Neuronal stem cell (in vitro differentiated cells): ENCODE measurements at regions not wholly inside any gene's neighbourhood (a gene's known extent, or its start where the extent isn't known, plus 50 kb on each side); places are given as distances from the start of the nearest gene placed in this dataset.

ENCODE experiments used
- DNase-seq: peaks from one replicate; pipeline ENCODE4 v3.0.0-alpha.2; 2013; ENCODE audit warnings: low spot score
- H2AFZ ChIP-seq: one replicate; pipeline ENCODE4 v1.6.1; 2013; ENCODE audit warnings: mild to moderate bottlenecking, low read length, inconsistent platforms
- H2AK5ac ChIP-seq: 2 replicates; pipeline ENCODE4 v1.6.1; 2013; ENCODE audit warnings: low read depth, mild to moderate bottlenecking, inconsistent platforms, low read length, moderate library complexity, mixed read lengths
- H2BK120ac ChIP-seq: 2 replicates; pipeline ENCODE4 v1.6.1; 2013; ENCODE audit warnings: low read depth, mild to moderate bottlenecking, inconsistent platforms, low read length, moderate library complexity, mixed read lengths
- H2BK12ac ChIP-seq: one replicate; pipeline ENCODE4 v1.6.1; 2013; ENCODE audit warnings: low read length, inconsistent platforms
- H2BK15ac ChIP-seq: 2 replicates; pipeline ENCODE4 v1.6.1; 2013; ENCODE audit warnings: mild to moderate bottlenecking, low read length, inconsistent platforms, mixed read lengths
- H2BK5ac ChIP-seq: one replicate; pipeline ENCODE4 v1.6.1; 2013; ENCODE audit warnings: inconsistent platforms, mild to moderate bottlenecking, low read length, moderate library complexity
- H3K14ac ChIP-seq: one replicate; pipeline ENCODE4 v1.6.1; 2013; ENCODE audit warnings: low read length, inconsistent platforms
- H3K18ac ChIP-seq: 2 replicates; pipeline ENCODE4 v1.6.1; 2013; ENCODE audit warnings: low read length, inconsistent platforms
- H3K23ac ChIP-seq: 2 replicates; pipeline ENCODE4 v1.6.1; 2013; ENCODE audit warnings: low read depth, mild to moderate bottlenecking, mixed read lengths, low read length, inconsistent platforms; ENCODE audit not compliant: poor library complexity
- H3K27ac ChIP-seq: replicated peaks from 3 replicates; pipeline ENCODE4 v1.5.1; 2013; ENCODE audit warnings: low read length, inconsistent platforms
- H3K27me3 ChIP-seq, 3 experiments: 2 replicates each; pipeline ENCODE4 v1.6.1; 2013; ENCODE audit warnings: low read length in 3 of 3, mild to moderate bottlenecking in 2 of 3, inconsistent platforms in 1 of 3, low read depth in 1 of 3, mixed read lengths in 1 of 3, moderate library complexity in 1 of 3; ENCODE audit not compliant: control insufficient read depth in 3 of 3, insufficient read depth in 3 of 3
- H3K36me3 ChIP-seq, 2 donors: replicated peaks in 1 of 2; 2 replicates each; pipeline ENCODE4 v1.6.1; 2013; ENCODE audit warnings: low read length in 2 of 2; ENCODE audit not compliant: control insufficient read depth in 2 of 2, insufficient read depth in 2 of 2
- H3K4ac ChIP-seq: 2 replicates; pipeline ENCODE4 v1.6.1; 2013; ENCODE audit warnings: inconsistent platforms, mild to moderate bottlenecking, low read length, moderate library complexity
- H3K4me1 ChIP-seq, 2 donors: 1 replicate in 1 of 2; 2 replicates in 1 of 2; pipeline ENCODE4 v1.6.1; 2013; ENCODE audit warnings: low read length in 2 of 2, low read depth in 1 of 2; ENCODE audit not compliant: control insufficient read depth in 2 of 2, insufficient read depth in 1 of 2
- H3K4me2 ChIP-seq: one replicate; pipeline ENCODE4 v1.6.1; 2013; ENCODE audit warnings: mild to moderate bottlenecking, low read length, inconsistent platforms; ENCODE audit not compliant: insufficient read depth, poor library complexity, severe bottlenecking
- H3K4me3 ChIP-seq, 2 donors: 2 replicates each; pipeline ENCODE4 v1.5.1; 2013; ENCODE audit warnings: low read length in 2 of 2, mild to moderate bottlenecking in 2 of 2, inconsistent platforms in 1 of 2, moderate library complexity in 1 of 2
- H3K79me1 ChIP-seq: one replicate; pipeline ENCODE4 v1.6.1; 2013; ENCODE audit warnings: low read depth, mild to moderate bottlenecking, inconsistent platforms, low read length, moderate library complexity
- H3K9ac ChIP-seq: one replicate; pipeline ENCODE4 v1.6.1; 2013; ENCODE audit warnings: mild to moderate bottlenecking, low read depth, low read length, inconsistent platforms; ENCODE audit not compliant: poor library complexity
- H3K9me3 ChIP-seq, 2 donors: replicated peaks in 1 of 2; 2 replicates each; pipeline versions ENCODE3 to v1.6.1; 2013; ENCODE audit warnings: low read length in 2 of 2, mild to moderate bottlenecking in 2 of 2, inconsistent platforms in 1 of 2, low read depth in 1 of 2, mixed read lengths in 1 of 2, moderate library complexity in 1 of 2; ENCODE audit not compliant: control insufficient read depth in 2 of 2, insufficient read depth in 1 of 2
- H4K8ac ChIP-seq: one replicate; pipeline ENCODE4 v1.6.1; 2013; ENCODE audit warnings: low read depth, mild to moderate bottlenecking, inconsistent platforms, low read length, moderate library complexity
- H4K91ac ChIP-seq: one replicate; pipeline ENCODE4 v1.6.1; 2013; ENCODE audit warnings: low read length, low read depth, mild to moderate bottlenecking, inconsistent platforms; ENCODE audit not compliant: poor library complexity
- WGBS, 2 donors: extraction: QIAGEN DNeasy Blood & Tissue Kit; methylation state at CpG; one replicate each; pipeline ENCODE4 v1.1.7; 2013; ENCODE audit warnings: missing lambda C conversion rate in 2 of 2, mixed read lengths in 1 of 2; ENCODE audit not compliant: insufficient read length in 2 of 2, insufficient replicate concordance in 1 of 2; ENCODE audit errors: extremely low coverage in 2 of 2; 5-methylcytosine and 5-hydroxymethylcytosine counted together

- no peak overlapping the region for H2BK12ac ChIP-seq
- H3K27ac ChIP-seq: no peak overlapping the region
- H3K18ac ChIP-seq: no peak overlapping the region
- H3K9me3 ChIP-seq: no peaks in the 10 kb centered on the region
- H2AK5ac ChIP-seq: no peak overlapping the region
- H2BK15ac ChIP-seq: no peak overlapping the region
- H2BK5ac ChIP-seq: no peak overlapping the region
- H2AFZ ChIP-seq: no peak overlapping the region
- no peaks in the 10 kb centered on the region for H3K79me1 ChIP-seq
- H3K14ac ChIP-seq: no peak overlapping the region
- H3K9ac ChIP-seq: no peak overlapping the region
- H3K23ac ChIP-seq: no peak overlapping the region
- no peak overlapping the region for H3K4me3 ChIP-seq
- DNase-seq: no peak
- H3K36me3 ChIP-seq: no peaks in the 10 kb centered on the region
- H3K27me3 ChIP-seq: no peaks in the 10 kb centered on the region
- no peak overlapping the region for H4K8ac ChIP-seq
- no peak overlapping the region for H4K91ac ChIP-seq
- H3K4me2 ChIP-seq: no peak overlapping the region
- no peak overlapping the region for H2BK120ac ChIP-seq
- peaks cover 0 to 3% of the 10 kb centered on the region in 2 donors for H3K4me1 ChIP-seq
- no peak overlapping the region for H3K4ac ChIP-seq
These were observed 217.9 kb downstream of the TAF11L14 start for GRCh38 chr5:17852111-17852510.

- no peak overlapping the region for H3K27ac ChIP-seq
- no peak for DNase-seq
- no peak overlapping the region for H3K14ac ChIP-seq
- H3K79me1 ChIP-seq: no peaks in the 10 kb centered on the region
- peaks cover 0 to 3% of the 10 kb centered on the region in 2 donors for H3K4me1 ChIP-seq
- H2AFZ ChIP-seq: no peak overlapping the region
- WGBS, 2 donors: no CpG with 5 or more reads among the region's 3 CpGs
- H2BK5ac ChIP-seq: no peak overlapping the region
- H4K91ac ChIP-seq: no peak overlapping the region
- H3K9me3 ChIP-seq: no peaks in the 10 kb centered on the region
- H3K23ac ChIP-seq: no peak overlapping the region
- H3K4me3 ChIP-seq: no peak overlapping the region
- no peak overlapping the region for H3K9ac ChIP-seq
- H3K27me3 ChIP-seq: no peaks in the 10 kb centered on the region
- H3K36me3 ChIP-seq: no peaks in the 10 kb centered on the region
- no peak overlapping the region for H2BK12ac ChIP-seq
- H3K4ac ChIP-seq: no peak overlapping the region
- H2BK15ac ChIP-seq: no peak overlapping the region
- H4K8ac ChIP-seq: no peak overlapping the region
- H3K18ac ChIP-seq: no peak overlapping the region
- H2BK120ac ChIP-seq: no peak overlapping the region
- H3K4me2 ChIP-seq: no peak overlapping the region
- H2AK5ac ChIP-seq: no peak overlapping the region
These were observed 218.5 kb downstream of the TAF11L14 start for GRCh38 chr5:17852740-17853139.

- no peak overlapping the region for H3K27ac ChIP-seq
- H3K9ac ChIP-seq: no peak overlapping the region
- no peak overlapping the region for H3K18ac ChIP-seq
- no peak for DNase-seq
- no peak overlapping the region for H3K4me3 ChIP-seq
- H2BK120ac ChIP-seq: no peak overlapping the region
- H2BK5ac ChIP-seq: no peak overlapping the region
- H3K23ac ChIP-seq: no peak overlapping the region
- H2BK15ac ChIP-seq: no peak overlapping the region
- no peak overlapping the region for H2AK5ac ChIP-seq
- no peaks in the 10 kb centered on the region for H3K36me3 ChIP-seq
- peaks cover 0 to 3% of the 10 kb centered on the region in 2 donors for H3K4me1 ChIP-seq
- H3K79me1 ChIP-seq: no peaks in the 10 kb centered on the region
- no peaks in the 10 kb centered on the region for H3K27me3 ChIP-seq
- H3K9me3 ChIP-seq: no peaks in the 10 kb centered on the region
- H4K8ac ChIP-seq: no peak overlapping the region
- H3K4ac ChIP-seq: no peak overlapping the region
- no peak overlapping the region for H2BK12ac ChIP-seq
- no peak overlapping the region for H3K14ac ChIP-seq
- H3K4me2 ChIP-seq: no peak overlapping the region
- H2AFZ ChIP-seq: no peak overlapping the region
- H4K91ac ChIP-seq: no peak overlapping the region
These were observed 220.6 kb downstream of the TAF11L14 start for GRCh38 chr5:17854901-17855300.

GRCh38 chr5:17860660-17861315 is 226.5 kb downstream of the TAF11L14 start:
- no peak overlapping the region for H2AFZ ChIP-seq
- no peak overlapping the region for H2BK120ac ChIP-seq
- no peak overlapping the region for H3K4me2 ChIP-seq
- DNase-seq: no peak
- peaks cover 2 to 8% of the 10 kb centered on the region in 2 donors for H3K9me3 ChIP-seq
- no CpG with 5 or more reads among the region's 2 CpGs for WGBS, 2 donors
- H3K27me3 ChIP-seq: no peaks in the 10 kb centered on the region
- H3K27ac ChIP-seq: no peak overlapping the region
- peaks cover 0 to 2% of the 10 kb centered on the region in 2 donors for H3K4me1 ChIP-seq
- H2BK15ac ChIP-seq: no peak overlapping the region
- H3K23ac ChIP-seq: no peak overlapping the region
- no peak overlapping the region for H3K14ac ChIP-seq
- H3K4ac ChIP-seq: no peak overlapping the region
- no peaks in the 10 kb centered on the region for H3K36me3 ChIP-seq
- H2BK5ac ChIP-seq: no peak overlapping the region
- H4K8ac ChIP-seq: no peak overlapping the region
- H3K4me3 ChIP-seq: no peak overlapping the region
- H3K79me1 ChIP-seq: no peaks in the 10 kb centered on the region
- H2AK5ac ChIP-seq: no peak overlapping the region
- no peak overlapping the region for H4K91ac ChIP-seq
- H2BK12ac ChIP-seq: no peak overlapping the region
- no peak overlapping the region for H3K9ac ChIP-seq
- no peak overlapping the region for H3K18ac ChIP-seq
